K562 (cell line): ENCODE measurements at regions not wholly inside any gene's neighbourhood (a gene's known extent, or its start where the extent isn't known, plus 50 kb on each side); places are given as distances from the start of the nearest gene placed in this dataset.

Source experiments
- ATAC-seq: fragments of 200-7000 bp; cut with Tn5 transposase; 3 replicates; pipeline ENCODE4 v1.9.1; 2020; ENCODE audit warnings: moderate library complexity
- BruUV-seq: library from RNA; stranded (reverse); fragments of 400-500 nt; replicated peaks from 2 replicates; lab custom pipeline; 2021; lab: Mats Ljungman, UMichigan
- CTCF ChIA-PET: fragments of 300-600 bp; formaldehyde crosslinking; extraction: SDS; loops from one replicate; lab custom pipeline; 2021; ENCODE audit warnings: low intra/inter-chr PET ratio; lab: Yijun Ruan, JAX
- POLR2A ChIA-PET: fragments of 300-600, 350-650 bp; sonication (Branson Sonifier 250); formaldehyde crosslinking; extraction: SDS; loops from one replicate; lab custom pipeline; 2021; ENCODE audit warnings: antibody characterized with exemption, inconsistent platforms; lab: Yijun Ruan, JAX
- DNase-seq, 4 experiments: peaks; one replicate each; pipeline versions ENCODE4 v3.0.0 to v3.0.0-alpha.2; 2011 to 2018; ENCODE audit warnings: low spot score in 3 of 4, mixed read lengths in 3 of 4; ENCODE audit errors: extremely low read depth in 1 of 4
- FAIRE-seq: peaks from 2 replicates; lab custom pipeline; 2011; peaks lifted over from hg19 to GRCh38; lab: Jason Lieb, UNC
- H2AFZ ChIP-seq: 2 replicates; pipeline ENCODE4 v1.6.0; 2011; ENCODE audit warnings: low read depth, low read length, control low read depth, inconsistent platforms
- H3K27ac ChIP-seq: fragments of 200-600 bp; 3 replicates; pipeline ENCODE4 v1.8.0; 2011; ENCODE audit warnings: low read depth, mild to moderate bottlenecking, control low read depth, inconsistent platforms, low read length, moderate library complexity, mixed read lengths; ENCODE audit errors: extremely low read depth
- H3K27me3 ChIP-seq, 2 experiments: fragments of 300-600 bp in 1 of 2; 2 replicates in 1 of 2; 3 replicates in 1 of 2; pipeline versions ENCODE4 v1.6.0 to v1.8.0; 2011; ENCODE audit warnings: inconsistent platforms in 2 of 2, low read length in 2 of 2, mild to moderate bottlenecking in 1 of 2, mixed read lengths in 1 of 2, moderate library complexity in 1 of 2; ENCODE audit not compliant: control insufficient read depth in 2 of 2, insufficient read depth in 2 of 2
- H3K36me3 ChIP-seq: fragments of 300-600 bp; 3 replicates; pipeline ENCODE4 v1.8.0; 2011; ENCODE audit warnings: mild to moderate bottlenecking, low read length, inconsistent platforms; ENCODE audit not compliant: control insufficient read depth, insufficient read depth
- H3K4me1 ChIP-seq, 2 experiments: fragments of 200-600 bp in 1 of 2; replicated peaks in 1 of 2; 2 replicates in 1 of 2; 3 replicates in 1 of 2; pipeline versions ENCODE4 v1.5.1 to v1.8.0; 2011; ENCODE audit warnings: inconsistent platforms in 2 of 2, low read length in 2 of 2, mild to moderate bottlenecking in 1 of 2, mixed read lengths in 1 of 2, moderate library complexity in 1 of 2; ENCODE audit not compliant: control insufficient read depth in 2 of 2, insufficient read depth in 2 of 2
- H3K4me2 ChIP-seq: 2 replicates; pipeline ENCODE4 v1.6.1; 2011; ENCODE audit warnings: low read length, control low read depth, inconsistent platforms, mixed read lengths; ENCODE audit not compliant: insufficient read depth
- H3K4me3 ChIP-seq: fragments of 200-600 bp; sonication (generic), shearing (Covaris generic); 2 replicates; pipeline ENCODE4 v1.5.1; 2016; ENCODE audit warnings: control low read depth, inconsistent platforms
- H3K79me2 ChIP-seq: fragments of 200-600 bp; 3 replicates; pipeline ENCODE4 v1.8.0; 2011; ENCODE audit warnings: low read length, inconsistent platforms; ENCODE audit not compliant: control insufficient read depth, insufficient read depth
- H3K9ac ChIP-seq, 2 experiments: 2 replicates each; pipeline versions ENCODE4 v1.6.0 to v1.6.1; 2011; ENCODE audit warnings: low read depth in 2 of 2, low read length in 2 of 2, control low read depth in 1 of 2, inconsistent platforms in 1 of 2, mild to moderate bottlenecking in 1 of 2, mixed read lengths in 1 of 2; ENCODE audit not compliant: insufficient read depth in 1 of 2
- H3K9me1 ChIP-seq: one replicate; pipeline ENCODE4 v1.6.0; 2011; ENCODE audit warnings: inconsistent platforms, mild to moderate bottlenecking, low read length, moderate library complexity; ENCODE audit not compliant: control insufficient read depth, insufficient read depth
- H3K9me3 ChIP-seq: replicated peaks from 2 replicates; pipeline ENCODE4 v1.5.1; 2011; ENCODE audit warnings: low read depth, low read length, inconsistent platforms; ENCODE audit not compliant: control insufficient read depth, insufficient read depth
- H4K20me1 ChIP-seq: replicated peaks from 2 replicates; pipeline ENCODE4 v1.6.1; 2011; ENCODE audit warnings: low read length, inconsistent platforms, mixed read lengths; ENCODE audit not compliant: control insufficient read depth, insufficient read depth
- CBX3 ChIP-seq, 2 experiments: IDR thresholded peaks; 1 replicate in 1 of 2; 2 replicates in 1 of 2; pipeline ENCODE4 v1.6.1; 2012; ENCODE audit warnings: inconsistent platforms in 2 of 2, low read length in 2 of 2, borderline replicate concordance in 1 of 2, control low read depth in 1 of 2
- DPF2 ChIP-seq: fragments of 450-650 bp; IDR thresholded peaks from 2 replicates; pipeline ENCODE4 v1.6.1; 2016
- HOMEZ ChIP-seq: fragments of 250-450 bp; sonication (Bioruptor Pico); IDR thresholded peaks from 2 replicates; pipeline ENCODE4 v1.4.0; 2020; ENCODE audit warnings: mild to moderate bottlenecking, moderate library complexity
- JUND ChIP-seq, 2 experiments: IDR thresholded peaks; 2 replicates in 1 of 2; 3 replicates in 1 of 2; pipeline ENCODE4 v1.6.1; 2011; ENCODE audit warnings: borderline replicate concordance in 2 of 2, low read depth in 2 of 2, low read length in 2 of 2, improper control_type of control experiment in 1 of 2, missing biosample characterization in 1 of 2, missing genetic modification characterization in 1 of 2, missing genetic modification reagents in 1 of 2
- MXD1 ChIP-seq: fragments of 250-450 bp; sonication (Bioruptor Pico); IDR thresholded peaks from 2 replicates; pipeline ENCODE4 v1.8.0; 2021; ENCODE audit warnings: borderline replicate concordance, mild to moderate bottlenecking, moderate library complexity; ENCODE audit not compliant: poor library complexity, severe bottlenecking
- TCF7 ChIP-seq: sonication (generic); IDR thresholded peaks from 2 replicates; pipeline ENCODE4 v1.6.1; 2016; ENCODE audit warnings: antibody characterized with exemption, borderline replicate concordance
- ZHX1 ChIP-seq: fragments of 150-350 bp; conservative IDR thresholded peaks from 2 replicates; pipeline ENCODE4 v1.6.1; 2014; ENCODE audit warnings: low read length
- ZNF764 ChIP-seq: fragments of 250-450 bp; sonication (Bioruptor Pico); IDR thresholded peaks from 2 replicates; pipeline ENCODE4 v1.4.0; 2020; ENCODE audit warnings: low read depth, mild to moderate bottlenecking, moderate library complexity
- WGBS: fragments of 100-300 bp; shearing (Covaris generic); methylation state at CpG from one replicate; pipeline ENCODE4 v1.1.6; 2016; ENCODE audit warnings: low coverage, mixed read lengths; ENCODE audit not compliant: insufficient coverage; ENCODE audit errors: missing lambda C conversion rate; 5-methylcytosine and 5-hydroxymethylcytosine counted together
- in situ Hi-C: fragments of 300-500 bp; cut with MboI; formaldehyde crosslinking; loops from 4 replicates; pipeline ENCODE4 v1.15.0; 2018; ENCODE audit warnings: inconsistent platforms, mixed read lengths
- intact Hi-C: fragments of 100-400 bp; cut with micrococcal nuclease; formaldehyde crosslinking; loops from 2 replicates; pipeline ENCODE4 v1.14.2; 2022

GRCh38 chr13:34805347-34805746, 136.7 kb upstream of the NBEA start:
- no peak for DNase-seq
- no peak overlapping the region for H3K4me3 ChIP-seq
- POLR2A ChIA-PET = no interaction called here
- H3K9me3 ChIP-seq = no peaks in the 10 kb centered on the region
- no peak overlapping the region for H3K27ac ChIP-seq
- H4K20me1 ChIP-seq = no peaks in the 10 kb centered on the region
- H3K4me2 ChIP-seq = no peak overlapping the region
- TF ChIP-seq TCF7 = no peak
- no peak for TF ChIP-seq CBX3 (IDR thresholded peaks at IDR 0.05; ENCODE audit: borderline replicate concordance in 1 of 2, low read length in 2 of 2)
- TF ChIP-seq JUND (IDR thresholded peaks at IDR 0.05; ENCODE audit: borderline replicate concordance, low read depth, low read length) = no peak
- TF ChIP-seq JUND (tag; IDR thresholded peaks at IDR 0.05; ENCODE audit: borderline replicate concordance, low read depth, low read length) = no peak
- no peak for TF ChIP-seq MXD1 (CRISPR knock-in tag)
- TF ChIP-seq ZHX1 = no peak
- TF ChIP-seq ZNF764 (CRISPR knock-in tag) = no peak
- no peak for TF ChIP-seq HOMEZ
- TF ChIP-seq DPF2 = no peak
- no TSS peak for BruUV-seq
- no peak for FAIRE-seq
- no CpG with 5 or more reads among the region's 1 CpG for WGBS
- in situ Hi-C loops (no loop called here), intact Hi-C loops (no loop called here)
- H3K9ac ChIP-seq = no peak overlapping the region
- CTCF ChIA-PET = no interaction called here
- H2AFZ ChIP-seq = no peak overlapping the region
- no peaks in the 10 kb centered on the region for H3K79me2 ChIP-seq
- H3K4me1 ChIP-seq = no peaks in the 10 kb centered on the region
- H3K9me1 ChIP-seq = no peaks in the 10 kb centered on the region
- no peaks in the 10 kb centered on the region for H3K36me3 ChIP-seq
- no peaks in the 10 kb centered on the region for H3K27me3 ChIP-seq
- ATAC-seq = no peak
